GM19455 (cell line): ENCODE measurements at regions not wholly inside any gene's neighbourhood (a gene's known extent, or its start where the extent isn't known, plus 50 kb on each side); places are given as distances from the start of the nearest gene placed in this dataset.

ENCODE experiments used
- ATAC-seq: cut with Tn5 transposase; IDR thresholded peaks from one replicate; pipeline ENCODE4 v1.9.1; 2021; ENCODE audit not compliant: unreplicated experiment

DNA sequence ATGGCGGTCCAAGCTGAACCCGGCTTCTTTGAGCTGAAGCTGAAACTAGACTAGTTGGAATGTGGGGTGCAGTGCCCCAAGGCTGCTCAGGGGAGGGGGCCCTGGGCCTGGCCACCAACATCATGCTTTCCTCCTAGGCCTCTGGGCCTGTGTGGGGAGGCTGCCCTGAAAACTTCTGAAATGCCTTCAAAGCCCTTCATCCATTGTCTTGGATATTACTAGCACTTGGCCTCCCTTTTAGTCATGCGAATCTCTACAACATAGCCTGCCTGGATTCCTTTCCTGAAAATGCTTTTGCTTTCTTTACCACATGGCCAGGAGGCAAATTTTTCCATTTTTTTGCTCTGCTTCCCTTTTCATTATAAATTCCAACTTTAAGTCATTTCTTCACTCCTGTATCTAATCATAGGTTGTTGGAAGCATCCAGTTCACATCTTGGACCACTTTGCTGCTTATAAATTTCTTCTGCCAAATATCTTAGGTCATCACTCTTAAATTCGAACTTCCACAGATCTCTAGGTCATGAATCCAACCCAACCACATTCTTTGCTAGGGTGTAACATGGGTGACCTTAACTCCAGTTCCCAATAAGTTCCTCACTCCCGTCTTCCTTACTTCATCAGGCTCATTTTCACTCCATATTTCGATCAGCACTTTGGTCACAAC is 103.4 kb downstream of the DDIT4L start:
- no peak for ATAC-seq

DNA sequence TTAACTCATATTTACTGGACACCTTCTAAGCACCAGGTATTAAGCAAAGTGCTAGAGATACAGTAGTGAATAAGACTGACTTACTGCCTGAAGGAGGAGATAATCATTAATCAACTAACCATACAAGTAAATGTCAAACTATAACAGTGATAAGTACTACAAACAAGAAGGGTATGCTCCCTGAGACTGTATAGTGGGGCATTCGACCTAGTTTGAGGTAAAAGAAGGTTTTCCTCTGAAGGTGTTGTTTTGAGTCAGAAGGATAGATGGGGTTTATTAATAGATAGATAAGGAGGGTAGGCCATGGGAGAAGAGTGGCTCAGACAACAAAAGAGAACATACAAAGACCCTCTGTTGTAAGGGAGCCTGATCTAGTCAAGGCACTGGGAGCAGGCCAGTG is 105.4 kb downstream of the DDIT4L start:
- ATAC-seq: no peak

DNA sequence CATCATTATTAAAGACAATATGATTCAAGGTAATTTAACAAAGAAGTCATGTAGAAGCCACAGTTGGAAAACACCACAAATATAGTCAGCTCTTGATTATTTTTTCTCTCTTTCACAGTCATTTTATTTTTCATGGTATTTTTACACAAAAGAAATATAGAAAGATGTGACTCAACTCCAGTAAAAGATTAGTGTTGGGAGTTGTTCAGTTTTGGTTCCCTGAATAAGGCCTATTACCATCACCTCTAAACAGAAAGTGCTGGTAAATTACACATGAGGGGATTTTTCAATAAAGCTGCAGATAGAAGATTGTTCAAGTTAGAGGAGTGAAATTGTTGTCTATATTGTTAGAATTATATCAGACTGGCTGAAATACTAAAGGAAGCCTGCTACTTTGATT is 107.0 kb downstream of the DDIT4L start:
- peak; percentile 22 for ATAC-seq

DNA sequence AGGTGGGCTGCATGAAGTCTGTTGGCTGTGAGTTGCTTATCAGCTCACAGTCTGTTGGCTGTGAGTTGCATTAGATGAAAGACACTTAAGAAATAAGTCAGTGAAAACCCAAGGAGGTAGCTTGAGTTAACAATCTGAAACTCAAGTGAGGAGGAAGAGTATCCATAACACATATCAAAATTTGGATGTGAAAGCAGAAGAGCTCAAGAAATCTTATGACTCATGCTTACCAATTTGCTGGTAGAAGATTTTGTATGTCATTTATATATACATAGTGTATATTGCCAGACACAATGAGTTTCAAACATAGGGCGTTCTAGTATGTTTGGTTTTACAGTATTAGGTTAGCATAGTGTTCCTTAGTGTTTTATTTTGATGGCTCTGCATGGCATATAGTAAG is 107.4 kb downstream of the DDIT4L start:
- peak; percentile 43 for ATAC-seq

DNA sequence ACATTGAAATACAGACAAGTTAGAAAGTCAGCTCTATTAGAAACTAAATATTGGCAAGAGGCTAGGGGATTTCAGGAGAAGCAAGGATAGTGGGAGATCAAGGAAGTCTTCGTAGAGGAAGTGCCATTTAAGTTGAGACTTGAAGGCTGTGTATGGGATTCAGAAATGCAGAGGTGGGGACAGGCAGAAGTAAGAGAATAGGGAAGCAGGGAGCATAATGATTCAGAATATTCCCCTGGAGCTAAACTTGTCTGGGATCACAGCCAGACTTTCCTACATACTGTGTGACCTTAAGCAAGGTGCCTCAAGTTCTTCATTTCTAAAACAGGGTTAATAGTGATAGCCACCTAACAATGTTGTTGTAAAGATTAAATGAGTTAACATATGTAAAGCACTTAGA is 108.8 kb downstream of the DDIT4L start:
- no peak for ATAC-seq

DNA sequence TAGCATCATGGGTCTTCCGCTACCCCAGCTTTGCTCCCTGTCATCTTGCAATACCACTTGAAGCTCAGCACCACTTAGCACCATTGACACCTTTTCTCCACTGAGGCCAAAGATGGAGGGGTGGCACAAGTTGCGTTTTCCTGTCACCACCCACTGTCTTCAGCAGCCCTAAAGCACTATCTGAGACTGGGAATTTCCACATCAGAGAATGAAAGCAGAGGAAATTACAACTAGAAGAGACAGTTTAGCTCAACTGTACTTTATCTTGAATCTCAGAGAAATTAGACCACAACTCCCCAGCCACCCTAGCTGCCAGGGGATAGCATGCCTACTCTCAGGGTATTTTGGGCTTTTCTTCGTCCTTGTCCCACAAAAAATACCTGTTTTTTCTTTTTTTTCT is 111.0 kb downstream of the DDIT4L start:
- ATAC-seq: no peak

DNA sequence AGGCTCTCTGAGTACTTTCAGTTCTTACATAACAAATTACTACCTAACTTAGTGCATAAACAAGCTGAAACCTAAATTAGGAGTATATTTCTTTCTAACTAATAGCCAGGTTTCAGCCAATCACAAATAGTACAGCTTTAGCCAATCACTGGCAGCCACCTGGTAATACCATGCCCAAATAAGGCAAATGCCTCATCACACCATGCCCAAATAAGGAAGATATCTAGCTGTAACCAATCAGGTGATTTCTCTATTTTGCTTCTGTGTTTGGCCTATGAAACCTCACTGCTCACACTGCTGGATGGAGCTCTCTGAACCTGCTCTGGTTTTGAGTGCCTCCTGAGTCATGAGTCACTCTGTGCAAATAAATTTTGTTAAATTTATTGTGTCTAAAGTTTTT is 113.5 kb downstream of the DDIT4L start:
- no peak for ATAC-seq

DNA sequence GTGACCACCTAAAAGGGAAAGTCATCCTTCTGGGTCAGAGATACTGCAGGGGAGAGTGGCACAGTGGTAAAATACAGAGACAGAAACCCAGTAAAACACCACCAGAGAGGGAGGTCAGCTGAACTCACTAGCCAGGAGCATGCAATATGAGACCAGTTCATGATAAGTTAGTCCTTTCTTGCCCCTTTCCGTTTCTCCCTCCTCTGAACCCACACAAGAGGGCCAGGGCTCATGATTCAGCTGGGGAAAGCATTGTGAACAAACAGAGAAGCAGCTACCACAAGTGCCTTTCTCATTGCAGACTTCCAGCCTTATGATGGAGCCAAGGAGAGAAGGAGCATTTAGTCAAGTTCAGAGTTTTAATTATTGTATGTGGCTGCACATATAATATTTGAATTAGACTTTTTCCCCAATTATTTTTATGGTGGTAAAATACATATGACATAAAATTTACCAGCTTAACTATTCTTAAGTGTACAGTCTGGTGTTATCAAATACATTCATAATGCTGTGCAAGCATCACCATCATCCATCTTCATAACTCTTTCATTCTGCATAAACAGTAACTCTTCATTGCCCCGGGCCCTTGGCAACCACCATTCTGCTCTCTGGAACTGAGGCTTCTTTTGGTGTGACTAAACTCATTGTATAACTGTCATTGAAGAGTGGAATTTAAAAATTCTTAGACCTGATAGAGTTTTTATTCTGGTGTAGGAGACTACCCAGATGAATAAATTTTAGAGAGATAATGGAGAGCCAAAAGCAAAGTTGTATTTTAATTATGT is 114.6 kb downstream of the DDIT4L start:
- ATAC-seq: no peak

DNA sequence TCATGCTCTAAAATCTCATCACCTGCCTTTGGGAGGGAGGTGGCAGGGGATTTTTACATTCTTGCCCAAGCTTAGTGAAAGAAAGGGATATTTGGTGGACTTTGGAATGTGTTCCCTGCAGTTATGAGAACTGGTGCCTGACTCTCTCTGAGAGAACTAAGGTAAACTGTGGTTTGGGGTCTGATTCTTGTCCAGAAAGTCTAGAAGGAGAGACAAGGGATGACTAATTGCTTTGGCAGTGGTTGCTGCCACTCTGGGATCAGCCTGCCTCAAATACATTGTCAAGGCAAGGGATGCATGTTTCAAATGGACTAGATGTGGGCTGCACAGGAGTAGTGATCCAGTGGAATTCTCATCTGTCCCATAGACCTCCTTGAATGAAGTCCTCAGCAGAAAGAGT is 115.2 kb downstream of the DDIT4L start:
- ATAC-seq: no peak

DNA sequence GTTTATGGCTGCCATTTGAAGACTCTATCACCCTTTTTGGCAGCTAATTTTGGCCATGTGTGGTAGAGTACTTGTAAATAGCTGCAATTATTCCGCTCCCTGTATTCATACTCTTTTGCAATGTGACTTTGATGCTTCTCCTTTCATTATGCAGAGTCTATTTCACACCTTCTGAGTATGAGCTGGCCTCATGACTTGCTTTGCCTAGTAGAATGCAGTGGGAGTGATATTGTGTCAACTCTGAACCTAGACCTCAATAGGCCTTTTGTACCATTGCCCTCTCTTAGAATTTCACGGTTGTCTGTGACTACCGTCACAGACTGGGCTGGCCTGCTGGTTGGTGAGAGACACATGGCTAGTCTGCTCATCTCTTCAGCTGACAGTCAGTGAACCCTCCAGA is 118.8 kb downstream of the DDIT4L start:
- no peak for ATAC-seq

DNA sequence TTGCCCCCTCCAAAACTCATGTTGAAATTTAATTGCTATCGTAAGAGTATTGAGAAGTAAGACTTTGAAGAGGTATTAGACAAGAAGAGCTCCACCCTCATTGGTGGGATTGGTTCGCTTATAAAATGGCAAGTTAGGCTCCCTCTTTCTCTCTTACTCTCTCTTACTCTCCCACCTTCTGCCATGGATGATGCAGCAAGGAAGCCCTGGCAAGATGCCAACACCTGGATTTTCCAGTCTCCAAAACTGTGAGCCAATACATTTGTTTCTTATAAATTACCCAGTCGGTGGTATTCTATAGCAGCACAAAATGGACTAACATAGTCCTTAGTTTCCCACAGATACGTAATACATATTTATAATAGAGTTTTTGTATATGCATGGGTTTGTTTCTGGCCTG is 119.4 kb downstream of the DDIT4L start:
- ATAC-seq: no peak

DNA sequence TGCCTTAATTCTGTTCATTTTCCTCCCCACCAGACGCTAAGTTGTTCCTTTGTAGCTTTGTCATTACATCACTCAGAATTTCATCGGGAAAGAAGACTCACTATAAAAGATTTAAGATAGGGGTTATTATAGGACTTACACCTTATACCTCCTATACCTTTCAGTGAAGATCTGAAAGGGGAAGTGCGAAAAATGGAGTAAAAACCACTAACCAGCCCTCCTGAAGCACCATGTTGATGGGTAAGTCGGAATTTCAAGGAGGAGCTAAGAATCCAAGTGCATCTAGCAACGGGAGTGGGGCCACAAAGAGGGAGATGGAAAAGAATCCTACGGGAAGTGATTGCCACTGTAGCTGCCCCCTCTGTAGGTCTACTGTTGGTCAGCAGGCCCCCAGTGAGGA is 119.1 kb upstream of the H2AZ1 start:
- ATAC-seq: no peak

DNA sequence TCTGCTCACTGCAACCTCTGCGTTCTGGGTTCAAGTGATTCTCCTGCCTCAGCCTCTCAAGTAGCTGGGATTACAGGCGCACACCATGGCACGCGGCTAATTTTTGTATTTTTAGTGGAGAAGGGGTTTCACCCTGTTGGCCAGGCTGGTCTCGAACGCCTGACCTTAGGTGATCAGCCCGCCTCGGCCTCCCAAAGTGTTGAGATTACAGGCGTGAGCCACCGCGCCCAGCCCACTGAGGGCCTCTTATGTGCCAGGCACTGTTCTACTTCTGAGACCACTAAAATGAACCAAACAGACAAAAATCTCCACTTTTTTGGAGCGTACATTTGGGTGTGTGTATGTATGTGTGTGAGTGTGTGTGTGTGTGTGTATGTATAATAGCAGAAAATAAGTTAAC is 117.2 kb upstream of the H2AZ1 start:
- ATAC-seq: no peak

DNA sequence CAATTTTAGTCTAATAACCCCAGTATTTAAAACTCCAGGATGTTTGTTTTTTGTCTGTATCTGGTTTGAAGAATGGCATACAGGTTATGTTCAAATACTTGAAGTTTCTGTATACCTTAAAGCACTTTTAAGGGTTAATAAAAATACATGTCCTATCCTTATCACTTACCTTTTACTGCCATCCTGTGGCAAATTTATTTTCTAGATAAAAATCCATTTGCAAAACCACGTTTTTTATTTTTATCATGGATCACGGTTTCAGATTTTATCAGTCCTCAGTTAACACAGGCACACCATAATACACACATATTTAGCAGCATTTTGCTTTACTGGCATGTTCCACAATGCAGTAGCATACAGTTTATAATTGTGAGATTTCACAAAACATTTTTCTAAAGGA is 113.3 kb upstream of the H2AZ1 start:
- no peak for ATAC-seq

DNA sequence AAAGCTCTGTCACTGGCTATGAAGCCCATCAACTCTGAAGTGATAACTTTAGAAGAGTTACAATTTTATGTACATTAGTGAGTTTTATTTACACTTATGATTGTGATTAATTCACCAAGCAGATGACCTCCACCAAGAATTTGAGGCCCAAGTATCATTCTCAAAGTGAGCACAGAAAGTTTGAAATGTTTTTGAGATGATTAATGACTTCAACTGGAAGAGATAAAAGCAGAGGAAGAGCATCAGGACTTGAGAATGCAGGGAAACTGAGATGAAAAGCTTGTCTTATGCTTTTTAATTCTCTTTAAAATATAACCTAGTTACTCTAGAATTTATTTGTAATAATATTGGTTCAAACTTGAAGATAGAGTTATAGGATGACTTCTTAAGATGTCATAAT is 112.8 kb upstream of the H2AZ1 start:
- ATAC-seq: no peak

DNA sequence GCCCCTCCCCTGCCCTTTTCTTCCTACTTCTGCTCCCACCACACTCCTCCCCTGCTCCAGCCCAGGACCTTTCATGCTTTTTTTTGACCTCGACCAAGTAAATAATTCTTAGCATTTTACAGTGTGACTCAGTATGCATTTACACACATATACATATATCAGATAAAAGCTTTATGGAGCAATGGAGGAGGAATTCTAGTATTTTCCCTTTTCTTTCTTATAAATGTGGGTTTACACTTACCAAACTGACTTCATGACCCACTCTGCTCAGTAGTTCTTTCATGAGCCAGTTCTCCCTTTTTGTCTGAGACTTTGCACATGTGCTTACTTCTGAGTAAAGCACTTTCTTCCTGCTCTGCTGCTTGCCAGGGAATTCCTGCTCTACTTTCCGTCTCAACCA is 111.8 kb upstream of the H2AZ1 start:
- ATAC-seq: no peak

DNA sequence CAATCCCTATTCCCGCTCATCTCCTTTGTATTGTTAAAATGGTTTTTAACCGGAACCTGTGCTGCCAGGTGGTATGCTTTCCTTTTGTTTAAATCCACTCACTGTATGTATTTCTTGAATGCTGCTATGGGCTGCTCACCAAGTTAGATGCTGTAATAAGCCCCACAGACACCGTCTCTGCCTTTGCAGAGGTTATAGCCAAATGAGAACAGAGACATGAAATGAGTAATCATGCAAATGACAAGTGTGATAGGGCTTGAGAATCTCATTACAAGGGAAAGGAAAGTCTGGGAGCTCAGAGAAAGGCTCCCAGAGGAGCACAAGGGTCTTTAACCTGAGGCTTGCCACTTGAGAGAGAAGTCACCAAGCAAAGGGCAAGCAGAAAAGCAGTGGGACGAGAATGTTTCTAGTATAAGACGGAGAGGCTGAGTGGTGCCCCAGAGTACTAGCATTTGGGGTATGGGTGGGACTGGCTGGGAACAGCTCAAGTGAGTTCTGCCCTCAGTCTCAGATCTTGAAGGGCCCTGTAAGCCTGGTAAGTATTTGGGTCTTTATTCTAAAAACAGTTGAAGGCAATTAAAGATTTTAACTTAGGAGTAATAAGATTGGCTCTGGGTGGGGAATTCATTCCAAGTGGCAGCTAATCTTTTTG is 110.8 kb upstream of the H2AZ1 start:
- ATAC-seq: peak; percentile 54

DNA sequence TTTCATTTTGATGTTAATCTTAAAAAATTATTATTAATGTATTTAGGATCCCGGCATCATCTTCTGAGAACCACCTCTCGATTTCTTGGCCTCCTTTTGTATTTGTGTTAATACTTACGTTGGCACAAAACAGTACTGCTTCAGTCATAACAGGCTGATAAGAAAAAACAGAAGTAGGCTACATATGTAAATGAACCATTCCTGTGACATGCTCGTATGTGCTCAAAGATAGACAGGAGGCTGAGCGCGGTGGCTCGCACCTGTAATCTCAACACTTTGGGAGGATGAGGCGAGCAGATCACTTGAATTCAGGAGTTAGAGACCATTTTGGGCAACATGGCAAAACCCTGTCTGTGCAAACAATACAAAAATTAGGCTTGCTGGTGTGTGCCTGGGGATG is 109.4 kb upstream of the H2AZ1 start:
- ATAC-seq: no peak

DNA sequence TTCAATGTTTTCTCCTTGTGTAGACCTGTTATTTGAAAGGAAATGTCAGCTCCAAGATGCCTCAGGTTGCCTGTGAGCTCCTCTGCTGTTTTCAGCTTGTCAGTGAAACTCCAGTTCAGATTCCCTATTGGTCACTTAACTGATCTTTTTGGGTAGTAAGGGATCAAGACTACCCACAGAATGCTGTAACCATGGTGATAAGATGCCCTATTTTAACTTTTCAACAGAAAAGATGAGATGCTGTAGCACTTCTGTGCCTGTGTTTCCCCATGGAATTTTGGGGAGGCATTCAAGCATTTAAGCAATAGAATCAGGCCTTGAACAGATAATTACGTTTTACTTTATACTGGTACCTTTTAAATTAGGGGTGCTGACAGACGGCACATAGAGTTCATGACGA is 106.6 kb upstream of the H2AZ1 start:
- no peak for ATAC-seq

DNA sequence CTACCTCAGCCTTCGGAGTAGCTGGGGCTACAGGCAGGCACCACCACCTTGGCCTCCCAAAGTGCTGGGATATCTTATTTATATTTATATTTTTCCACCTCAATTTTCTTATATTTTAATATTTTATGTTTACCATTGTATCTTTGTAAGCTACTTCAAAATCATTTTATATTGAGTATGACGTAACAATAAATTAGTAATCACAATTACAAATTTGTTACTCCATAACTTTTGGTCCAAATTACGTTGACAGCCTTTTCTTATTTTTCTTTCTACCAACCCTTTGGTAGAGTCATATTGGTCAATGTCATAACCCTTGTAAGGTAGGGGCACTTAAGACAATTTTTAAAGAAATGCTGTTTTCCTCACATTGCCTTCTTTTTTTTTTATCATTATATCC is 104.0 kb upstream of the H2AZ1 start:
- no peak for ATAC-seq

DNA sequence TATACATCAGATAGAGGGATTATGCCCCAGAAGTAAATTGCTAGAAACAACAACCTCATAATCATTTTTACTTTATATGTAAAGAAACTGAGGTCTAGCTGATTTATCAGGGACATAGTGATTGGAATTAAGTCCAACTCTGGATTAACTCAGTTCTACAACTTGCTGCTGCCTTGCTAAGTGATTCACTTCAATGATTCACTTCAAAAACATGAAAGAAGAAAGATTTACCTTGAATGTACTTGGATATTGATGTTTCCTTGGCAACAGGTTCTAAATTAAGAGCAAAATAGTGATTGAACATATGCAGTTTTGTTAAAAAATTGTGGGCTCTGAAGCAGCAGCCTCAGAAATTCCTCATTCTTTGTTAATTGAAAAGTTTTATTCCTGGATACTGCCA is 99.8 kb upstream of the H2AZ1 start:
- no peak for ATAC-seq

DNA sequence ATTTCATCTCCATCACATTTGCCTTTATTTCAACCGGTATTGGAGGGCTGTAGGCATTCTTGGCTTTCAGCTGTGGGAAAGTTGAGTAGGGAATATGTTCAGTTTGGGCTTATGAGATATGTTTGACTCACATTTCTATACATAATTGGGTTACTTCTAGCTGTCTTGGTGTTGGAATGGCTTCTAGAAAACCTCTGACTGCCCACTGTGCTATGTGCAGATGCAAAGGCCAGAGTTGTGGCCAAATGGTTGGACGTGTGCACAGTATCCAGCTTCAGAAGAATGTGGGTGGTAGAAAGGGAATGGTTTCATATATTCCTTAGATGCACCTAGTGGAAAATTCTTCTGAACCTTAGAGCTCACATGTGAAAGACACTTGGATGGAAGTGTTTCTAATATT is 92.6 kb upstream of the H2AZ1 start:
- ATAC-seq: no peak
